Left lobe of liver (tissue), 2 donors: ENCODE measurements at regions not wholly inside any gene's neighbourhood (a gene's known extent, or its start where the extent isn't known, plus 50 kb on each side); places are given as distances from the start of the nearest gene placed in this dataset.

Experiments
- ATAC-seq: fragments of 200-7000 bp; cut with Tn5 transposase; one replicate; pipeline ENCODE4 v1.9.1; 2020; ENCODE audit warnings: mild to moderate bottlenecking, moderate library complexity
- DNase-seq: peaks from one replicate; pipeline ENCODE4 v3.0.0-alpha.2; 2020; ENCODE audit warnings: low spot score
- donor health status: DM: no; HTN: no; CAD: no; lungs with moderate emphysema.
- donor health status: DM: no; HTN: yes; CAD: no.

DNA sequence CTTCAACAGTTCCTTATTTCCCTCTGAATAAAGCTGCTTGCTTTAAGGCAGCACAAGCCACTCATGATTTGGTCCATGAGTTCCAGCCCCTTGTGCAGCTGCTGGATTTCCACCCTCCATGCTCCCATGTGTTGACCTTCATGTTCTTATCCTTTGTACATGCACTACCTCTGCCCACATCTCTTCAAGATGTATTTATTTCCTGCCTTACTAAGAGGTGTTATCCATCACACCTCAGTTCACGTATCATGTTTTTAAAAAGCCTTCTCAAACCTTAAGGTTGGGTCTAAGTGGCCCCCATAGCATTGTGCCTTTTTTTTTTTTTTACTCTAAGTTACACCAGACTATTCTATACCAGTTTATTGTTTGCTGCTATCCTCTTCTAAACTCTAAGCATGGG, 107.7 kb downstream of the SIPA1L2 start:
- no peak for DNase-seq
- ATAC-seq = no peak

DNA sequence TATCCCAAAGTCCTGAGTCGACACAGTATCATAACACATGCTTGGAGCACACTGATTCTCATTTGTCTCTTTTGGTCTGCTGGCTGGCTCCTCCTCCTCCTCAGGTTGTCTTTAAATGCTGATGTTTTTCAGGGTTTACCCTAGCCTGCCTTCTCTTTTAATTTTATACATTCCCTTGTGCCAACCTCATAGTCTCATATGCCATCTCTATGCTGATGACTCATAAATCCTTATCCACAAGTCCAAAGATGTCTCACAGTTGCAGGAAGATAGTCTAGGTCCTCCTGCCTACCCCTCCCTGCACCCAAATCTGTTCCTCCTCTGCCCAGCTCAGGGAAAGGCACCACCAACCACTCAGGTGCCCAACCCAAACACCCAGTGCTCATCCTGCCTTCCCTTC, 108.3 kb downstream of the SIPA1L2 start:
- DNase-seq = no peak
- no peak for ATAC-seq

DNA sequence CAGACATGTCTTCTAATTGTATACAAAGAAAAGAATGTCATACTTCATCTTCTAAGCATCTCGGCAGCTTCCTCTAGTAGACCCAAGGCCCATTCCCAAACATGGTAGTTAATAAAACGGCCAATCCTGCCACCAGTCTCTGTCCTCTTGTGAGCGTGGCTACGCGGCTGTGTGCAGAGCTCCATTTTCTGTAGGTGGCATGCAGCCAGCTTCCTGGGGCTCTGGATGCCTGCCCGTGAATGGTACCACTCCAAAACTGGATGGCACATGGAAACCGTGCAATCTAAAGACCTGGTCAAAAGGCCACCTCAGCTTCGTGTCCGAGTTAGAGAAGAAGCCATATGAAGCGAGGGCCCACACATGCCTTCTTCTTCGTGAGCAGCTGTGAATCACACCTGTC, 110.7 kb downstream of the SIPA1L2 start:
- DNase-seq (no peak), ATAC-seq (no peak)

DNA sequence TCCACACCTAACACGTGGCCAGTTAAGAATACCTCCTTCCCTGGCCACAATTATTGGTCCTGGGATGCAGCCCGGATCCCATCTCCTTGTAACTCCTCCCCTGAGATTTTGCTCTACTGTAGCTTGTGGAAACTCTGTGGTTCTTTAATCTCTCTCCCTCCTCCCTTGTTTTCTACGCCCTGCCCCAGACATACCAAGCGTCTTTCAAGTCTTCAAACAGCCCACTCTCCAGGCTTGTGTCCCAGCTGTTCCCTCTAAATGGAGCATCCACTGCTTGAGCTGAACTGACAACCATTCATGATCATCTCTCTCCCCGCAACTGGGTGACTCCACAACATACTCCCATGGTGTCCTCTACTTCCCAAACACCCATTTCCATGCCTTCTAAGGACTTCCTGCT, 111.6 kb downstream of the SIPA1L2 start:
- ATAC-seq = no peak
- DNase-seq = no peak

DNA sequence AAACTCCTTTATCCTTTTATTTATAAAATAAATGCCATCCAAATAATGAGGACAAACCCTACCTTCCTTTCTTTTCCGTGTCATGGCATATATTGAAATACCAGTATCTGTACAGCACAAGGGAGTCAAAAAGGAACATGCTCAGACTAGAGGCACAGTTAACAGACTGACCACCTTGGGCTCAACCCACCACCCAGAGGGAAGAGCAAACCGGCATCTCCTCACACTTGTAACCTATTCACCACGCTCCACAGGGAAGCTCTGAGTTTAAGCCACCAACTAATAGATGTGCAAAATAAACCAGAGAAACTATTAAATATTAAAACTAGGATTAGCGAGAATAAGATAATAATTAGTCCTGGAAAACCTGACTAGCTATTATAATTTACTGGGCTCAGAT, 112.7 kb downstream of the SIPA1L2 start:
- ATAC-seq (no peak), DNase-seq (no peak)

DNA sequence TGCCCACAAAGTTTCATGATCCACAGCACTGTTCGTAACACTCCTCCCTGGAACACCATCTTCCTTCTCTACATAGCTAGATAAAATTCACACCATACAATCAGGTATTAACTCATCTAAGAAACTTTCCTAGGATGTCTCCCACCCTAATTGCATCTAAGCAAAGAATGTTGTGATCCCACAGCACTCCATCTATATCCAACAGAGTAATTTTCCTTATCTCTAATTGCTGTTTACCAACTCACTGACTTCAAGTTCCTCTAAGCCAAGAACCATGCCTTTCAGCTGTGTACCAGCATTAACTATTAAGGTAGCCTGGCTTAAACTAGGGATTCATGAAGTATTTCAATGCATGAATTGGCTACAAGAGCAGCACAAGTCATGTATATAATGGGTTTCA, 114.2 kb downstream of the SIPA1L2 start:
- DNase-seq (no peak), ATAC-seq (no peak)

DNA sequence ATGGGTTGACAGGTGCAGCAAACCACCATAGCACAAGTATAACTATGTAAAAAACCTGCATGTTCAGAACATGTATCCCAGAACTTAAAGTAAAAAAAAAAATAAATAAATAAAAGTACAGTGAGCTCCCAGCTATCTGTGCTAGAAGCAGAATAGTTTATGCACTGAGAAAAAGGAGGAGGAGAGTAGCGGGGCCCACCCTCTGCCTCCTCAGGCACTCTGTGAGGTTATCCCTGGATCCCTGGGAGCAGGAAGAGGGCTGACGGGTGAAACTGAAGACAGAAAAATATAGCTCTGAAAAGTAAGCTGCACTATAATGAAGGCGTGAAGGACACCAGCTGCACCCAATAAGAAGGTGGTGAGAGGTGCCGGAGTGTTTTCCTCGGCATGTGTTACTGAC, 117.2 kb downstream of the SIPA1L2 start:
- DNase-seq = no peak
- no peak for ATAC-seq

DNA sequence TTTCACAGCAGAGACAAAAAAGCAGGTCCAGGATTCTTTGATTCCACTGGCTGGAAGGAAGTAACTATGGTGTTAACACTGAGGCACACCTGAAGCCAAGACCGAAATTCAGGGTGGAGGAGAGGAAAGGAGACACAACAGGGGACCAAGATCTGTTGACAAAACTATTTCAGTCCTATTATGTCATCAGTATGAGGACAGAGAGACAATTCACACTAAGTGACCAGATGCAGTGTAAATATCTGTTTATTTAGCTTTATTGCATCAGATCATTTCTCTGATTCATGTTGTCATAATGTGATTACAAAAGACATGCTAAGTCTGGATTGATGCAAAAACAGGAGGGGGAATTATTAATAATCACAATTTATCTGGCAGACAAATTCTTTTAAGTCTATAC, 118.8 kb downstream of the SIPA1L2 start:
- no peak for ATAC-seq
- no peak for DNase-seq

DNA sequence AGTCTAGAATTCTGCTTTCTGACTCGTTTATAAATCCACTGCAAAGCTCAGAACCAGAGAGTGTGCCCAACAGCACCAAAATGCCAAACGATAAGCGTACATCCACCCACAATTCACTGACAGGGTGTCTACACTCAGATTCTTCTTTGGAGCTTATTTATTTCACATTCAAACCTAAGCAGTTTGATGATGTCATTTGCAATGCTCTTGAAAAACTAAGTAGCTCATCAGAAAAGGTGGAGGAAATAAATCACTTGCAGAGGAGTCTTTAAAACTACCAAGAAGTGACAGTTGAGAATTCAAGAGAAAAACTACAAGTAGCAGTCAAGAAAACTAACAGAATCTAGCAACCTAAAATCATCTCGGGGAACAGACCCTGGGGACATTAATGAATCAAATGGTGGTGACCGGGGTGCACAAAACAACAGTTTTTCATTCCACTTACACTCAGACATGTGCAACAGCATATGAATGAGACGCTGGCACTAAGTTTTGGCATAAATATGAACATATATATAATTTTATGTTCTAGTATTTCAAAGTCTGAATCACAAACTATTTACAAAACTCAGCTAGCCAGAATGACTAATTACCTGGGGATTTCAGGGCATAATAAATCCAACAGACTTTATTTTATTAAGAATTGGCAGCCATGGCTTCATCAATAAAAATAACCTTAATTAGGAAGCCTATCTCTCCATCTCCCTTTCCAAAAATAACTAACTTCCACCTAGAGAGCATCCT, 119.4 kb downstream of the SIPA1L2 start:
- ATAC-seq (no peak), DNase-seq (no peak)

DNA sequence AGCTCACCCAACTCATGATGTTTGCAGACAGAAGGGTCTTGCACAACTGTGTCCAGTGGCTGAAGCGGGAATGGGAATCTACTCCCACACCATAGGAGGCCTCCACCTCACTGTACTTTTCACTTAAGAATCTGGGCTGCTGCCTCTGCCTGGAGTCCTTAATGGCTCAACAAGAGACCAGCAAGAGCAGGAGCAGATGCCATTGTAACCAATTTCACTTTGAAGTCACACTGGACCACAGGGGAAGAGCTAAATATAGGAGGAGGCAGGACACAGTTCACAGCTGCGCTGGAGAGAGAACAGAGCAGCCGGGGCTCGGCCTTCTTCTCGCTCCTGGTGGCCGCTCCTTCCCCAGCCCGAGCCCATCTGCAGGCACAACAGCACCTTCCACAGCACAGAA, 120.4 kb downstream of the SIPA1L2 start:
- ATAC-seq = no peak
- no peak for DNase-seq

DNA sequence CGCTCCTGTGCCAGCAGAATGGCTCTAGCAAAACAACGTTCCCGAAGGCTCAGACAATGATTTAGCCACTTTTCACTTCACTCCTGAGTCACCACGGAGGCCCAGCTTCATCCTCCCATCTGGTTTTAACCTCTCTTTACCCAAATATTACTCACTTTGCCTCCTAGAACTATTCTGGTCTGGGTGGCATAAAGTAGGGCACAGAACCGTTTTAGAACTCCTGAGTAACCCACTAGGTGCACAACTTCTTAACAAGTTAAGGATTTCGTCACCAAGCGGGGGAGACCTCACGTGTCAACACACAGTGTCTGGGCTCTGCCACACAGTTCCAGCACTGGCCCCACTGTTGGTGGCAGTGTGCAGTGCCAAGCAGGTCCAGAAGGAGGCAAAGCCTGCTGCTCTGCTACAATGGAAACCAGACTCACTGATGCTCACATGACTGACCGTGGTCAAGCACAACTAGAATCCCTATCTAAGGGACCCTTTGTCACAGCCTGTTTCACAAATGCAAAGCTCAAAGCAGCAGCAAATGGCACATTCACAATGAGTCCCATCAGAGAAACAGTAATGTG, 121.7 kb downstream of the SIPA1L2 start:
- ATAC-seq = no peak
- no peak for DNase-seq

DNA sequence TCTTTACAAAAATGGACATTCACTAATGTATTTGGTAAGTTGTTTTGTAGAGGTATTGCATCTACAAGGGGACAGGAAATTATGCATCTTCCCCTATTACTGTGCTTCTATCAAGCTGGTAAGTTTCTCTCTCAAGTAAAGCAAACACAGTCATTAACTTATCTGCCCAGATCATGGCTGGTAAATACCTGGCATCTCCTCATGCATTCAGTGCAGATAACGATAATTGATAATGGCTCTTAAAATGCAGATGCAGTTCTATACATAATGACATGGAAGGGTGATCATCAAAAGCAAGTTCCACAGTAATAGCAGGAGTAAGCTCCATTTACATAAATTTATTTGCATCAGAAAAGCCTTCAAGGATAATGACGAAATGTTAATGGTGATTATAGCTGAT, 122.4 kb downstream of the SIPA1L2 start:
- DNase-seq (no peak), ATAC-seq (no peak)

DNA sequence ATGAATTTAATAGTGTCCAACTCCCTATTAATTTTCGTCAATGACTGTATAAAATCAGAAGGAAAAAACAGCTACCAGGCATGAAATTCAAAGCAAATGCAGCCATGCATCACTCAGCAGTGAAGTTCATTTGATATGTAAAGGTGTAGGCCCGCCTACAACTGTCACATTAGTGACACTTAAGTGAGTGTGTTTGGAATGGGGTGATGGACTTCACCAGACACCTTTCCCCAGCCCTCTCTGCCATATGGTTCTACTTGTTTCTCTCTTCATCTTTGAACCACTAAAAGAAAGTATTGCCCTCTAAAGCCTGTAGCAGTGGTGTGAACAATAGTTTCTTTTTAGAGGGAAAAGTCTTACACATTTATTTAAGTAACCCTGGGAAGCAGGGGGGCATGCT, 124.0 kb downstream of the SIPA1L2 start:
- no peak for ATAC-seq
- DNase-seq = no peak

DNA sequence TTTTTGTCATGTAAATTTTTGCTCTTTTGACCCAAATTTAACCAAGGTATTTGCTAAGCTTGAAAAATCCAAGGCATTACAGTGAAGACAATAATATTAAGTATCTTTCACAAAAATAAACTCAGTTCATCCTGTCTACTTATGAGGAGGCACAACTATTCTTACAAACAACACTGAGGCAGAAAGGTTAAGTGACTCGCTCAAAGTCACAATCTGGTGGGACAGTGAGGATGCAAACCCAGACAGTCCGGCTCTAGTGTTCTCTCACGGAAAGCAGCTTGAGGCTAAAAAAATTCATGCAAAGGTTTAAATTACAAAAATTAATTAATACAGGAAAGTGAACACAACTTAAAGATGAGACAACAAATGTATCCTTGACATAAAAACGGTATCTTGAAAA, 125.3 kb downstream of the SIPA1L2 start:
- DNase-seq (no peak), ATAC-seq (no peak)

DNA sequence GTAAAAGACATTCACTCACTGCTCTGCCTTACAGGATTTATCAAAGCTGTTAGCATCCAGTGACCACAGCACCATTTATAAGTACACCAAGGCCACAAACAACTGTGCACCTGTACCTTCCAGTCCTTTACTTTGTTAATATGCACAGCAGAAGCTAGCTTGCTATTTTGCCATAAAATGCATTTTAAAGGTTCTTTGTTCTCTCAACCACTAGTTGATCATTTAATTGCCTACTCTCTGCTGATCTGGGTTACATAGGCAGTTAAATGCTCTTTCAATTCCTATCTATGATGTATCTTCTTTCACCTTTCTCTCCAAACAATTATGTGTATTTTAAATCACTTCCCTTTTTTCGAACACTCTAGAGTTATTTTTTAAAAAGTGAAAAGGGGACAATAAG, 126.4 kb downstream of the SIPA1L2 start:
- ATAC-seq (no peak), DNase-seq (no peak)

DNA sequence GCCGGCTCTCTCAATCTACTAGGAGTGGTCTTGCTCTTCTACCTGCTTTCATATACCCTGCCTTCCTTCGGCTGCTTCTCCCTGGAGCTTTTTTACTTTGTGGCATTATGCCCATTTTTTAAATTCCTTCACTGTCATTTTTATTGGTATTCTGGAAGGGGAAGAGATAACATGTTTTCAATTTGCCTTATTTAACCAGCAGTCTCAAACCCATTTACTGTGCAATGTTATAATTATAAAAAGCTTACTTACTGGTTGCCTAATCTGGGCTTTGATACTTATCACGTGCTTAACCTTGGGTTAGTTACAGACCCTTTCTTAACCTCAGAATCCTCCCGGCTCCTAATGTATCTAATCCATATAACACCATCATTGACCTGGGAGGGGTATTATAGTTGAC, 128.1 kb downstream of the SIPA1L2 start:
- ATAC-seq (no peak), DNase-seq (no peak)

DNA sequence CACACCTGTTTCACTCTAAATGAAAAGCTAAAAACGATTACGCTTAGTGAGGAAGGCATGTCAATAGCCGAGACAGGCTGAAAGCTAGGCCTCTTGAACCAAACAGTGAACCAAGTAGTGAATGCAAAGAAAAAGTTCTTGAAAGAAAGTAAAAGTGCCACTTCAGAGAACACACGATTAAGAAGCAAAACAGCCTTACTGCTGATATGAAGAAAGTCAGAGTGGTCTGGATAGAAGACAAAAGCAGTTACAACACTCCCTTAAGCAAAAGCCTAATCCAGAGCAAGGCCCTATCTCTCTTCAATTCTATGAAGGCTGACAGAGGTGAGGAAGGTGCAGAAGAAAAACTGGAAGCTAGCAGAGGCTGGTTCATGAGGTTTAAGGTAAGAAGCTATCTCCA, 130.7 kb downstream of the SIPA1L2 start:
- ATAC-seq = no peak
- DNase-seq = no peak

DNA sequence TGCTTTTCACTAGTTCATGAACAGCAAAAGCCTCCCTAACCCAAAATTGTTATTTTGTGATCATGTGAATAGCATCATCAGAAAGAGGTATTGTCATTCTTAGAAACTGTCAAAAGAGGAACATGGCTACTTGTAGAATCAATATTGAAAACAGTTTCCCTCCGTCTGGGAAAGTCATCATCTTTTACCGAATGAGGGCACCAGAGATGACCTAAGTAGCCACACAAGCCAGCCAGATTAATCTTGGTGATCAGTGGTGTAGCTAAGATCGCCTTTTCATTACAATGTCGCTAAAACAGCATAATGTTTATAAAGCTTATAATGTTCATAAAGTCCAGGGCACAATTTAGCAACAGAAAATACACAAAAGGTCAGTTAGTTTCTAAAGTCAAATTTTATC, 136.1 kb downstream of the SIPA1L2 start:
- DNase-seq (no peak), ATAC-seq (no peak)

DNA sequence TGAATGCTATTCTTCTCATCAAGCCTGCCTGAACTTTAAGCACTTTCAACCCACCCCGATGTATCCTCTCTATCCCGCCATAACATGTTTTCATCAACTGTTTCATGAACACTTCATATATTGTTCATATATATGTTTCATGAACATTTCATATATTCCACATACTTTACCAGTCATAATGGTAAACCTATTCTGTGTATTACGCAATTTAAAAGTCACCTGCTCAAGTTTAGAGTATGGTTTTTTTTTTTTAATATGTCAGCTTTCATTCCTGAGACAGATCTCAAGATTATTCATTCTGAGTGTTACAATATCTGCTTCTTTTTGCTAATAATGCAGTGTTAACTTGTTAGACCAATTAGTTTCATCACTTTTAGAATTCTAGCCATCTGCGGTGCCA, 140.7 kb downstream of the SIPA1L2 start:
- ATAC-seq (no peak), DNase-seq (no peak)

DNA sequence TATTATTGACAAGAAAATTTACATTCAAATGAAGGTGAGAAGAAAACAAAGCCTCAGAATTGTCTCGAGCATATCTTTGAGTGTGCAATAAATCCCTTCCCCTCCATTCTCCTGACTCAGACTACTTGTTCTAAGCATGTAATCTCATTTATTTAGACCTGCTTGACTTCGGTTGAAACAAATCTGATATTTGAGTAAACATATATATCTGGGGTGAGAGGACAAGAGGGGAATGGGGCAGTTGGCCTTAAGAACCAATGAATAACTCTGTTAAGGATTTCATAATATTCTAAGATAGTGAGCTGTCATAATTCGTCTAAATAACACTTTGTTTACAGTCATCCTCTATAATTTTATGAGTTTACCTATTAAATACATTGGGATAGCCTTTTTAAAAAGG, 142.7 kb downstream of the SIPA1L2 start:
- DNase-seq = no peak
- ATAC-seq = no peak

DNA sequence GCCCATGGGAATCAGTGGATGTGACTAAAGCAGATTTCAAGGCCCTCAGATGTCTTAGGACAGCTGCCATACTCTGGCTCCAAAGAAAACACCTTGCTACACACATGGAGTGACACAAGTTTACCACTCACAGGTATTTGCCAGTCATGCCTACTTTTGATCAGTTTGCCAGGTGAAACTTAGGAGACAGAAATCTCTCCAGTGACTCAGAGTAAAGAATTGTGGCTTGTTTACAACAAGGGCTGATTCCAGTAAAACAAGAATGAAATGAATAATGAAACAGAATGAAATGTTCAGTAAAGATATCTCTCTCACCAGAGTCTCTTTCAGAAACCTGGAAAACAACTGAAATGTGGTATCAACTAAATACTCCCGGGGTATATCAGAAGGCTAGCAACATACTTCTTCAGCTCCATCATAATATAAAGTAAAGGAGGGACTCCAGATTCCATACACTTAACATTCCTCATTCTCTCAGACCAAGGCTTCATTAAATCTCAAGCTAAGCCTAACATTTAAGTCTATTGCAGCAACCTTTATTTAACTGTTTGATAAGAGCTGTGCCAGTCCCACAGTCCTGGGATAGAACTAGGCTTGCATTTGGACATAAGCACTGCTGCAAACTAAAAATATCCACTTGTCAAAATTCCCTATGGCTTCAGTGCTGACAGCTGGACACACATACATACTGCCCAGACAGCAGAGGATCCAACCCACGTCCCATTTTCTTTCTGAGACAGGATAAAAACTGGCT, 143.3 kb downstream of the SIPA1L2 start:
- DNase-seq (no peak), ATAC-seq (no peak)

DNA sequence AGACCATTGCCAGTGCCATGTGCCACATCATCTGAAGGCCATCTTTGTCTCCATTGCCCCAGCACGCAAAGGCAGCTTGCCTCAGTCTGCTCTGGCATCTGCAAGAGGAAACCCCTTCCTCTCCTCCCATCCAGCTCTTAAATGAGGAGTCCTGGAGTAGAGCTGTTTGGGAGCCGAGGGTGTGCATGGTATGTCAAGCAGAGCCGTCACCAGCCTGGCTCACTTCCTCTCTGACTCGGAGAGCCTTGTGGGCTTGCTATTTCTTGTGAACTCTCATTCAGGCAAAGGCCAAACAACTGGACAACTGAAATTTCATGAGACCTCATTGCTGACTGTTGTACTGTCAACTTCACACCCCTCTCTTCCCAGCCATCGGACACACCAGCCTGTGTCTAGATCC, 143.9 kb downstream of the SIPA1L2 start:
- no peak for DNase-seq
- no peak for ATAC-seq

DNA sequence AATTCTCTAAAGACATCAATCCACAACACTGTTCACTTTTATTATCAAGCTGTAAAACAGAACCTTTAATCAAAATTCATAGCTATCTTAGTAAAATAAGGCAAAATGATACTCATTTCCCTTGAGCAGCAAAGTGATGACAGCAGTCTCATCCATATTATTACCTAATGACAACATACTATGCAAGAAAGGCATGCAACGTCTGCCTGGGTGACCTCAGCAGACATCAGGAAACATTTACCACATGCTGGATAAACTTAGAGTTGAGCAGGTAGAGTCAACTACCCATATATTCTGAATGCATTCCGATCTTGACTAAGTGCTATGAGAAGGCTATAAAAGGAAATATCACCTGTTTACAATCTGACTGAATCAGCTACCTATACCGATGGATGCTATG, 145.1 kb downstream of the SIPA1L2 start:
- ATAC-seq = no peak
- DNase-seq = no peak
